Panc1 (cell line): ENCODE measurements at regions not wholly inside any gene's neighbourhood (a gene's known extent, or its start where the extent isn't known, plus 50 kb on each side); places are given as distances from the start of the nearest gene placed in this dataset.

Experiments
- ATAC-seq: fragments of 200-7000 bp; cut with Tn5 transposase; 2 replicates; pipeline ENCODE4 v1.9.1; 2020; ENCODE audit warnings: mild to moderate bottlenecking, moderate library complexity
- BruUV-seq: library from RNA; stranded (reverse); fragments of 400-500 nt; replicated peaks from 2 replicates; lab custom pipeline; 2021; lab: Mats Ljungman, UMichigan
- CTCF ChIA-PET: fragments of 300-600 bp; sonication (Branson Sonifier 250); formaldehyde crosslinking; loops from one replicate; lab custom pipeline; 2022; ENCODE audit warnings: antibody characterized with exemption; lab: Charles Lee
- POLR2A ChIA-PET: fragments of 300-600 bp; sonication (Branson Sonifier 250); formaldehyde crosslinking; loops from one replicate; lab custom pipeline; 2022; ENCODE audit warnings: antibody characterized with exemption; lab: Charles Lee
- DNase-seq: peaks from one replicate; pipeline ENCODE4 v3.0.0-alpha.2; 2010; ENCODE audit warnings: low read depth, low spot score
- H3K27ac ChIP-seq: 2 replicates; pipeline ENCODE4 v1.5.1; 2011; ENCODE audit warnings: mild to moderate bottlenecking, low read length, inconsistent platforms
- H3K27me3 ChIP-seq: fragments of 200-500 bp; sonication (Bioruptor generic); 2 replicates; pipeline ENCODE4 v1.6.0; 2014; ENCODE audit warnings: low read length, inconsistent platforms; ENCODE audit not compliant: control insufficient read depth, insufficient read depth
- H3K36me3 ChIP-seq: fragments of 200-500 bp; sonication (Bioruptor generic); 2 replicates; pipeline ENCODE4 v1.5.1; 2014; ENCODE audit warnings: inconsistent platforms, mild to moderate bottlenecking, low read length, moderate library complexity; ENCODE audit not compliant: control insufficient read depth, insufficient read depth
- H3K4me1 ChIP-seq: 2 replicates; pipeline ENCODE4 v1.5.1; 2011; ENCODE audit warnings: inconsistent platforms, mild to moderate bottlenecking, low read length, moderate library complexity; ENCODE audit not compliant: control insufficient read depth, insufficient read depth
- H3K4me3 ChIP-seq, 2 experiments: 2 replicates each; pipeline ENCODE4 v1.5.1; 2011 to 2012; ENCODE audit warnings: low read depth in 2 of 2, low read length in 2 of 2, mild to moderate bottlenecking in 2 of 2, inconsistent platforms in 1 of 2, moderate library complexity in 1 of 2
- H3K9me3 ChIP-seq: fragments of 200-500 bp; sonication (Bioruptor generic); 2 replicates; pipeline ENCODE4 v1.5.1; 2014; ENCODE audit warnings: low read depth, mild to moderate bottlenecking, inconsistent platforms, low read length, moderate library complexity; ENCODE audit not compliant: control insufficient read depth, insufficient read depth
- POLR2AphosphoS5 ChIP-seq: IDR thresholded peaks from 2 replicates; pipeline ENCODE4 v1.6.1; 2012; ENCODE audit warnings: mild to moderate bottlenecking, low read depth, low read length, moderate library complexity
- SIN3A ChIP-seq: IDR thresholded peaks from 2 replicates; pipeline ENCODE4 v1.6.1; 2012; ENCODE audit warnings: low read depth, mild to moderate bottlenecking, low read length, moderate library complexity, borderline replicate concordance; ENCODE audit not compliant: insufficient read depth
- TCF7L2 ChIP-seq: IDR thresholded peaks from 2 replicates; pipeline ENCODE4 v1.6.1; 2011; ENCODE audit warnings: mild to moderate bottlenecking, low read depth, low read length, inconsistent platforms
- in situ Hi-C: cut with HindIII; loops from 2 replicates; pipeline ENCODE4 v1.10.0; 2016; ENCODE audit warnings: low sequenced_read_pairs, low pct_unique_long_range_greater_than_20kb
- intact Hi-C: fragments of 100-400 bp; cut with micrococcal nuclease; formaldehyde crosslinking; loops from one replicate; pipeline ENCODE4 v1.10.0; 2022; ENCODE audit not compliant: unreplicated experiment
- TF ChIP-seq, protein P1 (sequence below), 2 experiments: IDR thresholded peaks; 2 replicates each; pipeline ENCODE4 v1.6.1; 2011 to 2012; ENCODE audit warnings: low read depth in 2 of 2, control low read depth in 1 of 2, low read length in 1 of 2, mild to moderate bottlenecking in 1 of 2, moderate library complexity in 1 of 2; ENCODE audit not compliant: insufficient read depth in 1 of 2
- TF ChIP-seq, protein P2 (sequence below): fragments of 450-650 bp; IDR thresholded peaks from 2 replicates; pipeline ENCODE4 v1.5.1; 2017; ENCODE audit warnings: mild to moderate bottlenecking

DNA sequence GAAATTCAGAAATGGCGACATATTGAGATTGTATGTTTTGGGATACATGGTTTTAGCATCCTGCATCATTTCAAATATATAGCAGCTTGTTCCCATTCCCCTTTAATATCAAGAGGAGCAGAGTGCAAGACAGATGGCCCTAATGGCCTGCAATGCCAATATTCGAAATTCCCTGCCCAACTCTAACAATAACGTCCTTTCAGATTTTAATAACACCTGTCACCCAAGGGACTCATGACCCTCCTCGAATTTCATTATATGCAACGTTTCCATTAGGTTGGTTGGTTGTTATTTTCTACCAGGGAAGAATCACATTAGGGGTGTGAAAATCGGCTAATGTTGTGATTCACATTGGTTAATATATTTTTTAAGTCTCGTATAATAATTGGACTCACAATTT lies 170.0 kb downstream of the TNFSF13B start:
- intact Hi-C loops (no loop called here), in situ Hi-C loops (no loop called here)
- TF ChIP-seq SIN3A, result no peak
- TF ChIP-seq, protein P1, sequence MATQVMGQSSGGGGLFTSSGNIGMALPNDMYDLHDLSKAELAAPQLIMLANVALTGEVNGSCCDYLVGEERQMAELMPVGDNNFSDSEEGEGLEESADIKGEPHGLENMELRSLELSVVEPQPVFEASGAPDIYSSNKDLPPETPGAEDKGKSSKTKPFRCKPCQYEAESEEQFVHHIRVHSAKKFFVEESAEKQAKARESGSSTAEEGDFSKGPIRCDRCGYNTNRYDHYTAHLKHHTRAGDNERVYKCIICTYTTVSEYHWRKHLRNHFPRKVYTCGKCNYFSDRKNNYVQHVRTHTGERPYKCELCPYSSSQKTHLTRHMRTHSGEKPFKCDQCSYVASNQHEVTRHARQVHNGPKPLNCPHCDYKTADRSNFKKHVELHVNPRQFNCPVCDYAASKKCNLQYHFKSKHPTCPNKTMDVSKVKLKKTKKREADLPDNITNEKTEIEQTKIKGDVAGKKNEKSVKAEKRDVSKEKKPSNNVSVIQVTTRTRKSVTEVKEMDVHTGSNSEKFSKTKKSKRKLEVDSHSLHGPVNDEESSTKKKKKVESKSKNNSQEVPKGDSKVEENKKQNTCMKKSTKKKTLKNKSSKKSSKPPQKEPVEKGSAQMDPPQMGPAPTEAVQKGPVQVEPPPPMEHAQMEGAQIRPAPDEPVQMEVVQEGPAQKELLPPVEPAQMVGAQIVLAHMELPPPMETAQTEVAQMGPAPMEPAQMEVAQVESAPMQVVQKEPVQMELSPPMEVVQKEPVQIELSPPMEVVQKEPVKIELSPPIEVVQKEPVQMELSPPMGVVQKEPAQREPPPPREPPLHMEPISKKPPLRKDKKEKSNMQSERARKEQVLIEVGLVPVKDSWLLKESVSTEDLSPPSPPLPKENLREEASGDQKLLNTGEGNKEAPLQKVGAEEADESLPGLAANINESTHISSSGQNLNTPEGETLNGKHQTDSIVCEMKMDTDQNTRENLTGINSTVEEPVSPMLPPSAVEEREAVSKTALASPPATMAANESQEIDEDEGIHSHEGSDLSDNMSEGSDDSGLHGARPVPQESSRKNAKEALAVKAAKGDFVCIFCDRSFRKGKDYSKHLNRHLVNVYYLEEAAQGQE (IDR thresholded peaks at IDR 0.05; ENCODE audit: insufficient read depth in 1 of 2, low read depth in 2 of 2, low read length in 1 of 2), result no peak
- TF ChIP-seq TCF7L2, result no peak
- no peak for TF ChIP-seq POLR2AphosphoS5
- TF ChIP-seq, protein P2, sequence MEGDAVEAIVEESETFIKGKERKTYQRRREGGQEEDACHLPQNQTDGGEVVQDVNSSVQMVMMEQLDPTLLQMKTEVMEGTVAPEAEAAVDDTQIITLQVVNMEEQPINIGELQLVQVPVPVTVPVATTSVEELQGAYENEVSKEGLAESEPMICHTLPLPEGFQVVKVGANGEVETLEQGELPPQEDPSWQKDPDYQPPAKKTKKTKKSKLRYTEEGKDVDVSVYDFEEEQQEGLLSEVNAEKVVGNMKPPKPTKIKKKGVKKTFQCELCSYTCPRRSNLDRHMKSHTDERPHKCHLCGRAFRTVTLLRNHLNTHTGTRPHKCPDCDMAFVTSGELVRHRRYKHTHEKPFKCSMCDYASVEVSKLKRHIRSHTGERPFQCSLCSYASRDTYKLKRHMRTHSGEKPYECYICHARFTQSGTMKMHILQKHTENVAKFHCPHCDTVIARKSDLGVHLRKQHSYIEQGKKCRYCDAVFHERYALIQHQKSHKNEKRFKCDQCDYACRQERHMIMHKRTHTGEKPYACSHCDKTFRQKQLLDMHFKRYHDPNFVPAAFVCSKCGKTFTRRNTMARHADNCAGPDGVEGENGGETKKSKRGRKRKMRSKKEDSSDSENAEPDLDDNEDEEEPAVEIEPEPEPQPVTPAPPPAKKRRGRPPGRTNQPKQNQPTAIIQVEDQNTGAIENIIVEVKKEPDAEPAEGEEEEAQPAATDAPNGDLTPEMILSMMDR, result no peak
- DNase-seq, result no peak
- Histone ChIP-seq H3K4me3 (no peak overlapping the region), H3K27ac (no peak overlapping the region), H3K4me1 (no peaks in the 10 kb centered on the region), H3K9me3 (no peaks in the 10 kb centered on the region), H3K36me3 (no peaks in the 10 kb centered on the region), H3K27me3 (no peaks in the 10 kb centered on the region)
- BruUV-seq, result no TSS peak
- ChIA-PET CTCF (no interaction called here), POLR2A (no interaction called here)
- ATAC-seq, result no peak

DNA sequence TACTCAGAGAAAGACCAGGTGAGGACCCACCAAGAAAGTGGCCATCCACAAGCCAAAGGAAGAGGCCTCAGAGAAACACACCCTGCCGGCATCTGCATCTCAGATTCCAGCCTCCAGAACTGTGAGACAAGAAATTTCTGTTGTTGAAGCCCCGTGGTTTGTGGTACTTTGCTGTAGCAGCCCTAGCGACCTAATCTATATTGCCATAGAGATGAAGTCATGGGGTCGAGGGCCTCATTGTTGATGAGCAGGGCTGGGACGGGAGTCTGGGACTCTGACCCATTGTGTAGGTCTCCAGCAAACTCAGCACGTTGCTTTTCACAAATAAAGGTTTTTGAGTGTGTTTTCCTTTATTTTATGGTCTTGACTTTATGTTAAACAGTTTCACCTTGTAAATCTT lies 174.9 kb downstream of the TNFSF13B start:
- H3K9me3 ChIP-seq, result no peaks in the 10 kb centered on the region
- no TSS peak for BruUV-seq
- no peak overlapping the region for H3K4me3 ChIP-seq
- no peaks in the 10 kb centered on the region for H3K4me1 ChIP-seq
- H3K36me3 ChIP-seq, result no peaks in the 10 kb centered on the region
- in situ Hi-C loops, result no loop called here
- no peak for ATAC-seq
- CTCF ChIA-PET, result no interaction called here
- POLR2A ChIA-PET, result no interaction called here
- intact Hi-C loops, result no loop called here
- no peaks in the 10 kb centered on the region for H3K27me3 ChIP-seq
- DNase-seq, result no peak
- TF ChIP-seq POLR2AphosphoS5, result no peak
- TF ChIP-seq, protein P2, result no peak
- TF ChIP-seq, protein P1 (IDR thresholded peaks at IDR 0.05; ENCODE audit: insufficient read depth in 1 of 2, low read depth in 2 of 2, low read length in 1 of 2), result no peak
- TF ChIP-seq SIN3A, result no peak
- TF ChIP-seq TCF7L2, result no peak
- H3K27ac ChIP-seq, result no peak overlapping the region
